Thyroid gland (tissue), 4 donors: ENCODE measurements at regions not wholly inside any gene's neighbourhood (a gene's known extent, or its start where the extent isn't known, plus 50 kb on each side); places are given as distances from the start of the nearest gene placed in this dataset.

ENCODE experiments used
- CTCF ChIP-seq, 6 experiments: fragments of 200-600 bp in 3 of 6; fragments of 450-650 bp in 3 of 6; sonication (generic) in 3 of 6; IDR thresholded peaks; one replicate each; pipeline ENCODE4 v1.5.1; 2016 to 2019; ENCODE audit warnings: antibody characterized with exemption in 6 of 6, mild to moderate bottlenecking in 2 of 6, inconsistent platforms in 1 of 6, moderate library complexity in 1 of 6
- POLR2A ChIP-seq, 2 donors: fragments of 450-650 bp; IDR thresholded peaks; one replicate each; pipeline ENCODE4 v1.6.1; 2017; ENCODE audit warnings: antibody characterized with exemption in 2 of 2, mild to moderate bottlenecking in 2 of 2, moderate library complexity in 1 of 2

DNA sequence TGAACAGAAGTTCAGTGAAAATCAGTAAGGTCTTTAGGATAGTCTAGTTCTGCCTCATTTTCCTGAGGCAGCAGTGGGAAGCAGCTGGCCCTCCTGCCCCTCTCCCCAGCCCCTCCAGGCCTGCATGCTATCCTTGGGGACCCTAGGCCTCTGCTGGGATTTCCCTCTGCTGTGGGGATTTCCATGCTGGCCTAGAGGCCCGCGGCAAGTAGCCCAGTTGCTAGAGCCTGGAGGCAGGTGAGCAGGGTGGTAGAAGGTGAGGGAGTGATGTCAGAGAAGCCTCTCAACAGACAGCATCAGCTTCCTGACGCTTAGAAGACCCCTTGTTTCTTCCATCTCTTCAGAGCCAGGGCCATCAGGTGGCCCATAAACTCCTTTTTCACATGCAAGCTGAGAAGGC lies 305.8 kb upstream of the THBS1 start:
- TF ChIP-seq CTCF (IDR thresholded peaks at IDR 0.05) (no peak), POLR2A (IDR thresholded peaks at IDR 0.05) (no peak)
